Activated T-helper 17 cell treated with anti-CD3 and anti-CD28 coated beads, Interleukin-2, amount 50 U/mL, for 72 hours (primary cell): ENCODE measurements at regions not wholly inside any gene's neighbourhood (a gene's known extent, or its start where the extent isn't known, plus 50 kb on each side); places are given as distances from the start of the nearest gene placed in this dataset.

Source experiments
- ATAC-seq: fragments of 150-1000 bp; cut with Tn5 transposase; replicated peaks from 2 replicates; pipeline ENCODE4 v1.10.0; 2021; ENCODE audit warnings: mild to moderate bottlenecking, moderate library complexity
- H3K27ac Mint-ChIP-seq: one replicate; pipeline ENCODE4 v1.8.0; 2022; ENCODE audit warnings: mixed read lengths
- H3K27me3 Mint-ChIP-seq: one replicate; pipeline ENCODE4 v1.8.0; 2022; ENCODE audit warnings: mixed read lengths
- H3K36me3 Mint-ChIP-seq: one replicate; pipeline ENCODE4 v1.8.0; 2022; ENCODE audit warnings: low read depth, mild to moderate bottlenecking, mixed read lengths
- H3K4me1 Mint-ChIP-seq: one replicate; pipeline ENCODE4 v1.8.0; 2022; ENCODE audit warnings: mixed read lengths
- H3K4me3 Mint-ChIP-seq: one replicate; pipeline ENCODE4 v1.8.0; 2022; ENCODE audit warnings: mild to moderate bottlenecking, mixed read lengths
- H3K9me3 Mint-ChIP-seq: one replicate; pipeline ENCODE4 v1.8.0; 2022; ENCODE audit warnings: mixed read lengths

GRCh38 chr10:83119346-83119745 lies 1020.0 kb upstream of the GHITM start:
- no peaks in the 10 kb centered on the region for H3K27me3 Mint-ChIP-seq
- ATAC-seq, result no peak
- H3K36me3 Mint-ChIP-seq, result no peaks in the 10 kb centered on the region
- no peak overlapping the region for H3K27ac Mint-ChIP-seq
- H3K4me1 Mint-ChIP-seq, result no peaks in the 10 kb centered on the region
- peaks cover 7% of the 10 kb centered on the region for H3K9me3 Mint-ChIP-seq
- no peak overlapping the region for H3K4me3 Mint-ChIP-seq

DNA sequence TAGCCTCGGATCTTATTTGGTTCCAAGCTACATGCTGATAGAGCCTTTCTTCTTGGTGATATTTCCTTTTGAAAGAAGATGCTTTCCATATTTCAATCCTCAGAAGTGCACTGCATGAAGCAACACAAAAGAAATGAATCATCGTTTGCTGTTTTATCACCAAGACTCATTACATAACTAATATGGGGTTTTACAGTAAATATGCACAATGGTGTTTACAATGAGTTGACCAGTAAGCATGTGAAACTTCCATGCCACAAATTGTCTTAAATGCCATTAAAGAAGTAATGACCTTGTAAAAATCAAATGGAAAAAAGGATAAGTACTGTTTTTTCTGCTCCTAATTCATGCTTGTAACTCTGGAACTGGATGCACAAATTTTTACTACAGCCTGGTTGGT lies 1017.0 kb upstream of the GHITM start:
- Mint-ChIP-seq H3K27ac (no peak overlapping the region), H3K27me3 (no peaks in the 10 kb centered on the region), H3K4me1 (no peaks in the 10 kb centered on the region), H3K4me3 (no peak overlapping the region), H3K9me3 (peaks cover 9% of the 10 kb centered on the region), H3K36me3 (no peaks in the 10 kb centered on the region)
- ATAC-seq, result no peak

- Mint-ChIP-seq H3K4me3 (no peak overlapping the region), H3K36me3 (no peaks in the 10 kb centered on the region), H3K4me1 (no peaks in the 10 kb centered on the region), H3K27me3 (no peaks in the 10 kb centered on the region), H3K27ac (no peak overlapping the region), H3K9me3 (peaks cover 10% of the 10 kb centered on the region)
- no peak for ATAC-seq
Observed at GRCh38 chr10:83127942-83128575, 1011.2 kb upstream of the GHITM start.

DNA sequence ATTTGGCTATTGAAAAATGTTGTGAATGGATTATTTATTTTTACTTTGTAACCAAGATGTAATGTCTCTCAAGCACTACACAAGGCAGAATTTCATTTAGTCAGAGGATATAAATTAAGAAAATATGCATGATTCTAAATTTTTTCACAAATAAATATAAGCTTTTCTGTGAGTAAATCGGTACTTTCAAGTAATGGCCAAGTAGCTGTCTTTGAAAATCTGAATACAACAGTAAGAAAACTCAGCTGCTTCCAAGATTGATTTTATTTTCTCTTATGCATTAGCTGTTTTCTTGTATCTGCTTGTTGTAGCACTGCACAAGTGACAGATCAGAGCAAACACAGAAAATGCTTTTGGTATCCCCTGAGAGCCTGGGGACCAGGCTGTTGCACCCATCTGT lies 998.5 kb upstream of the GHITM start:
- Mint-ChIP-seq H3K36me3 (no peaks in the 10 kb centered on the region), H3K27me3 (no peaks in the 10 kb centered on the region), H3K4me1 (no peaks in the 10 kb centered on the region), H3K4me3 (no peak overlapping the region), H3K9me3 (peaks cover 3% of the 10 kb centered on the region), H3K27ac (no peak overlapping the region)
- ATAC-seq, result no peak

DNA sequence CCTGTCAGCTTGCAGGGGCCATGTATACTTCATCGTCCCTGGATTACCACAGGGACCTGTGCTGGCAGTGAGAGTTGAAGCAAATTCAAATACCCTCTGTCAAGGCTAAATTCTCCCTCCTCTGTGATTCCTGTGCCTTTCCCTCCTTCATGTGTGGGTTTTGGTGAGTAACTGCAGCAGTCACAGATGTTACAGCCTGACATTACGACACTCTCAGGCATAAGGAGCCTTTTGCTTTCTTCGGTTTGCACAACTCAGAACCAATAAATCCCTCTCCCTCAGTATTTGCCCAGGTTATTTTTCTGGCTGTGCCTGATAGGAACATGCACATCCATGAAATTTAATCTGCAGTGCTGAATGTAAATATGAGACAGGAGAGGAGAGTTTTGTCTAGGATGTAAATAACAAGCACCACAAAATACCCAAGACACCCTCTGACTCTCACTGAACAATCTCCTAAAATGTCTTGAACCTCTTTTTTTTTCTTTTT lies 997.2 kb upstream of the GHITM start:
- no peaks in the 10 kb centered on the region for H3K36me3 Mint-ChIP-seq
- ATAC-seq, result no peak
- no peak overlapping the region for H3K4me3 Mint-ChIP-seq
- H3K27me3 Mint-ChIP-seq, result no peaks in the 10 kb centered on the region
- H3K9me3 Mint-ChIP-seq, result peaks cover 3% of the 10 kb centered on the region
- H3K27ac Mint-ChIP-seq, result no peak overlapping the region
- H3K4me1 Mint-ChIP-seq, result no peaks in the 10 kb centered on the region

- ATAC-seq, result no peak
Observed at GRCh38 chr10:83144461-83144860, 994.8 kb upstream of the GHITM start.

GRCh38 chr10:83153714-83154113 lies 985.6 kb upstream of the GHITM start:
- Mint-ChIP-seq H3K4me3 (no peak overlapping the region), H3K4me1 (no peaks in the 10 kb centered on the region), H3K36me3 (no peaks in the 10 kb centered on the region), H3K9me3 (peaks cover 7% of the 10 kb centered on the region), H3K27ac (no peak overlapping the region), H3K27me3 (no peaks in the 10 kb centered on the region)
- ATAC-seq, result no peak

More at GRCh38 chr10:83144461-83144860, 994.8 kb upstream of the GHITM start:
- Mint-ChIP-seq H3K36me3 (no peaks in the 10 kb centered on the region), H3K27me3 (no peaks in the 10 kb centered on the region), H3K4me3 (no peak overlapping the region), H3K27ac (no peak overlapping the region), H3K9me3 (peaks cover 3% of the 10 kb centered on the region), H3K4me1 (no peaks in the 10 kb centered on the region)

GRCh38 chr10:83164156-83164555 lies 975.2 kb upstream of the GHITM start:
- H3K36me3 Mint-ChIP-seq, result no peaks in the 10 kb centered on the region
- no peak for ATAC-seq

DNA sequence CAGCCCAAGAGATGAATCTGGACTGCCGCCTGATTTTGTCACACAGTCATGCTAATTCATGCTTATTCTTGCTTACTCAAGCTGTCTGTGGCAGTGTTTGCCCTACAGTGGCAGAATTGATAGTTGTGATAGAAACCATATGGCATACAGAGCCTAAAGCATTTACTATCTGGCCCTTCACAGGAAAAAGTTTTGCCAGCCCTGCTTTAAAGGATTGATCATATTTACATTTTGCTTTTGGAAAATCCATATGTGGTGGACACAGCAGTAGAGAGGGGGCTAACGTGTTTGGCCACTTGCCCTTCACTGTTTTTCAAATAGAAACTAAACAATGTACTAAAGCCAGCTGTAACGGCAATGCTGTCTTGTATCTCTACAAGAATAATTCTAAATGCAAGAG lies 974.0 kb upstream of the GHITM start:
- no peak overlapping the region for H3K4me3 Mint-ChIP-seq
- H3K4me1 Mint-ChIP-seq, result no peaks in the 10 kb centered on the region
- H3K9me3 Mint-ChIP-seq, result peaks cover 14% of the 10 kb centered on the region
- no peaks in the 10 kb centered on the region for H3K36me3 Mint-ChIP-seq
- peaks cover 3% of the 10 kb centered on the region for H3K27me3 Mint-ChIP-seq
- no peak overlapping the region for H3K27ac Mint-ChIP-seq
- ATAC-seq, result no peak

More at GRCh38 chr10:83164156-83164555, 975.2 kb upstream of the GHITM start:
- H3K27ac Mint-ChIP-seq, result no peak overlapping the region
- peaks cover 3% of the 10 kb centered on the region for H3K27me3 Mint-ChIP-seq
- H3K4me1 Mint-ChIP-seq, result no peaks in the 10 kb centered on the region
- peaks cover 10% of the 10 kb centered on the region for H3K9me3 Mint-ChIP-seq
- H3K4me3 Mint-ChIP-seq, result no peak overlapping the region

GRCh38 chr10:83166344-83166743 lies 973.0 kb upstream of the GHITM start:
- H3K9me3 Mint-ChIP-seq, result peaks cover 14% of the 10 kb centered on the region
- no peaks in the 10 kb centered on the region for H3K36me3 Mint-ChIP-seq
- H3K27ac Mint-ChIP-seq, result no peak overlapping the region
- H3K4me3 Mint-ChIP-seq, result no peak overlapping the region
- peaks cover 3% of the 10 kb centered on the region for H3K27me3 Mint-ChIP-seq
- H3K4me1 Mint-ChIP-seq, result no peaks in the 10 kb centered on the region
- no peak for ATAC-seq

- Mint-ChIP-seq H3K4me3 (no peak overlapping the region), H3K27ac (no peak overlapping the region)
- ATAC-seq, result no peak
Observed at GRCh38 chr10:83167081-83167480, 972.2 kb upstream of the GHITM start.

DNA sequence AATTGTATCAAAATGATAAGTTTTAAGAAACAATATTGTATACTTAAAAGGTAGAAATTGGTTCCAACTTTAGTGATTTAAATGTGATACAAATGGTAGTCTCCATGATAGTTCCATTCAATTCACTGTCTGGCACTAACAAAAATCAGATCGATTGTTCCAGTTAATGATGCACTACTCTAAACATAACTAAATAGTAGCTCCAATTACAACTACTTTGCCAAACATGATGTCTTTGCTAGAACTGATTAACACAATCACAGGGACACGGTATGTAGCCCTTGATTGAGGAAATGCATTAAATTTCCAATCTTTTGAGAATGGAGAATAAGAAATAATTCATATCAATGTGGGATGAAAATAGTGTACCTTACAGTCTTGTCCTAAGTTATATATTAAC lies 962.4 kb upstream of the GHITM start:
- peaks cover 5% of the 10 kb centered on the region for H3K9me3 Mint-ChIP-seq
- H3K4me1 Mint-ChIP-seq, result no peaks in the 10 kb centered on the region
- no peak overlapping the region for H3K4me3 Mint-ChIP-seq
- H3K27ac Mint-ChIP-seq, result no peak overlapping the region
- no peak for ATAC-seq
- H3K27me3 Mint-ChIP-seq, result no peaks in the 10 kb centered on the region
- no peaks in the 10 kb centered on the region for H3K36me3 Mint-ChIP-seq

More at GRCh38 chr10:83167081-83167480, 972.2 kb upstream of the GHITM start:
- Mint-ChIP-seq H3K36me3 (no peaks in the 10 kb centered on the region), H3K27me3 (peaks cover 3% of the 10 kb centered on the region), H3K4me1 (no peaks in the 10 kb centered on the region), H3K9me3 (peaks cover 14% of the 10 kb centered on the region)

DNA sequence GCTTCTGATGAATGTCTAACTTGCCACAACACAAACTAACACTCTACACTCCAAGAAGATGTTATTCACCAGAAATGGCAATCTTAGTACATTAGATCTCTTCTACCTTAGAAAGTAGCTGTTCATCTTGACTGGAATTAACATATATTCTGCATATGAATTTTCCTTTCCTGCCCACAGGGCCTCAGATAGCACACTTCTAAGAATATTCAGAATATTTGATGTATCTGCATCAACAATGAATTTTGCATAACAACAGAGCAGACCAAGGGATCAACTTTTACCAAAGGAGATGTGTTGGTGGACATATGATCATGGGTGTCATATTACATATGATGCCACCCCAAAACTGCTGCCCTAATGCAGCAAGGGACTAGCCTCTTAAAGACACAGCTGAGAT lies 960.8 kb upstream of the GHITM start:
- no peaks in the 10 kb centered on the region for H3K36me3 Mint-ChIP-seq
- no peaks in the 10 kb centered on the region for H3K27me3 Mint-ChIP-seq
- no peaks in the 10 kb centered on the region for H3K4me1 Mint-ChIP-seq
- no peak for ATAC-seq
- no peak overlapping the region for H3K27ac Mint-ChIP-seq
- H3K9me3 Mint-ChIP-seq, result peaks cover 5% of the 10 kb centered on the region
- H3K4me3 Mint-ChIP-seq, result no peak overlapping the region

DNA sequence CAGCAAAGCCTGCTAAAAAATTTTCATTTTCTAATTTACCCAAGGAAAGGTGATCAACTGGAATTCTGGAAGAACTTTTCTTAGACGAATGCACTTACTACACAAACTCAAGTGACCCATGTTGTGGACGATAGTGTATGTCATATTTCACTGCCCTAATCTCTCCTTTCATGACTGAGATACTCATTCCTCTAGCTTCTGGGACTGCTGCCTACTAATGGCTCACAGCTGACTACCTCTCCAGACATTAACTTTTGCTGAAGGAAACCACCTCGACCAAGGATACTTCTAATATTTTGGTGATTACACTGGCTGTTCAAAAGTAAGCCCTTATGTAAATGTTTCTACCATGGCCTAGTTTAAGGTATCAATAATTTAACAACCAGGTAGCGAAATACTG lies 959.9 kb upstream of the GHITM start:
- H3K27ac Mint-ChIP-seq, result no peak overlapping the region
- ATAC-seq, result no peak
- no peaks in the 10 kb centered on the region for H3K27me3 Mint-ChIP-seq
- H3K4me1 Mint-ChIP-seq, result no peaks in the 10 kb centered on the region
- H3K4me3 Mint-ChIP-seq, result no peak overlapping the region
- no peaks in the 10 kb centered on the region for H3K36me3 Mint-ChIP-seq
- peaks cover 6% of the 10 kb centered on the region for H3K9me3 Mint-ChIP-seq

DNA sequence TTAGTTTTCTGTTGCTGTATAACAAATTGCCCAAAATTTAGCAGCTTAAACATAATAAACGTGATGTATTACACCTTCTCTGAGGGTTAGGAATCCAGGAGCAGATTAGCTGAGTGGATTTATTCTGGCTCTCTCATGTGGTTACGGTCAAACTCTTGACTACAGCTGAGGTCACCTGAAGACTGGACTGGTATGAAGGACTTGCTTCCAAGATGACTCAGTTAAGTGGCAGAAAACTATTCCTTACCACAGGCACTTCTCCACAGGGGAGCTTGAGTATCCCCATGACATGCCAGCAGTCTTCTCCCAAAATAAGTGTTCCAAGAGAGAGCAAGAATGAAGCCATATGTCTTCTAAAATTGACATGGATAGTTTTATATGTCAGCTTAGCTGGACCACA lies 957.2 kb upstream of the GHITM start:
- Mint-ChIP-seq H3K36me3 (no peaks in the 10 kb centered on the region), H3K27me3 (no peaks in the 10 kb centered on the region), H3K4me1 (no peaks in the 10 kb centered on the region), H3K9me3 (peaks cover 8% of the 10 kb centered on the region), H3K27ac (no peak overlapping the region), H3K4me3 (no peak overlapping the region)
- ATAC-seq, result no peak

DNA sequence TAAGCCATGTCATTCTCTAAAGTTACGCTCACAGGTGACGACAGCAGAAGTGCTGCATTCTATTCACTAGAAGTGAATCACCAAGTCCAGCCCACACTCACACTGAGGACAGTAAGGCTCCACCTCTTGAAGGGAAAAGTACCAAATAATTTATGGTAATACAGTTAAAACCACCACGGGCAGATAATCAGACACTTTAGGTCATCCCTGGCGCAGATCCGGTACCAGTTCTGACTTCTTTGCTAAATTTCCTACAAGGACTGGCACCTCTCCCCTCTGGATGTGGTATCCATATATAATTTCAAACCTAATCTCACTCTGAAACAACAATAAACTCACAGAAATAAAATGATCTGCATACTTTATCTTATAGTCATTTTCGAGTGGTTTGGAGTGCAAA lies 954.7 kb upstream of the GHITM start:
- Mint-ChIP-seq H3K9me3 (peaks cover 3% of the 10 kb centered on the region), H3K27ac (no peak overlapping the region), H3K4me3 (no peak overlapping the region), H3K36me3 (no peaks in the 10 kb centered on the region), H3K27me3 (no peaks in the 10 kb centered on the region), H3K4me1 (no peaks in the 10 kb centered on the region)
- no peak for ATAC-seq
